ENCODE measurements at regions not wholly inside any gene's neighbourhood (a gene's known extent, or its start where the extent isn't known, plus 50 kb on each side); places are given as distances from the start of the nearest gene placed in this dataset.

GRCh38 chr4:33150525-33150910 is 2430.3 kb downstream of the PCDH7 start:
- TF ChIP-seq CTCF (IDR thresholded peaks at IDR 0.05; ENCODE audit: borderline replicate concordance, insufficient read depth, low read depth, low read length): no peak
- no peak overlapping the region for H3K4me3 ChIP-seq (ENCODE audit: low read depth, low read length)

- H3K4me3 ChIP-seq (ENCODE audit: low read depth, low read length): no peak overlapping the region
- TF ChIP-seq CTCF (IDR thresholded peaks at IDR 0.05; ENCODE audit: borderline replicate concordance, insufficient read depth, low read depth, low read length): peak; percentile 24; the same call in 1 of the 2 replicates
These were observed 2440.0 kb downstream of the PCDH7 start for GRCh38 chr4:33160126-33160525.

- no peak for TF ChIP-seq CTCF (IDR thresholded peaks at IDR 0.05; ENCODE audit: borderline replicate concordance, insufficient read depth, low read depth, low read length)
- H3K4me3 ChIP-seq (ENCODE audit: low read depth, low read length): no peak overlapping the region
These were observed 2441.0 kb downstream of the PCDH7 start for GRCh38 chr4:33161202-33161601.

- H3K4me3 ChIP-seq (ENCODE audit: low read depth, low read length): no peak overlapping the region
- no peak for TF ChIP-seq CTCF (IDR thresholded peaks at IDR 0.05; ENCODE audit: borderline replicate concordance, insufficient read depth, low read depth, low read length)
These were observed 2442.0 kb downstream of the PCDH7 start for GRCh38 chr4:33162122-33162521.

- no peak overlapping the region for H3K4me3 ChIP-seq (ENCODE audit: low read depth, low read length)
- TF ChIP-seq CTCF (IDR thresholded peaks at IDR 0.05; ENCODE audit: borderline replicate concordance, insufficient read depth, low read depth, low read length): no peak
These were observed 2451.8 kb downstream of the PCDH7 start for GRCh38 chr4:33171873-33172525.

GRCh38 chr4:33176566-33176965 is 2456.4 kb downstream of the PCDH7 start:
- no peak overlapping the region for H3K4me3 ChIP-seq (ENCODE audit: low read depth, low read length)
- TF ChIP-seq CTCF (IDR thresholded peaks at IDR 0.05; ENCODE audit: borderline replicate concordance, insufficient read depth, low read depth, low read length): no peak

GRCh38 chr4:33184657-33185290 is 2464.6 kb downstream of the PCDH7 start:
- no peak overlapping the region for H3K4me3 ChIP-seq (ENCODE audit: low read depth, low read length)
- no peak for TF ChIP-seq CTCF (IDR thresholded peaks at IDR 0.05; ENCODE audit: borderline replicate concordance, insufficient read depth, low read depth, low read length)

All from GM12875 (cell line).